HG02970 (cell line): ENCODE measurements at regions not wholly inside any gene's neighbourhood (a gene's known extent, or its start where the extent isn't known, plus 50 kb on each side); places are given as distances from the start of the nearest gene placed in this dataset.
"Not testable (repeated sequence)": the region's sequence is repeated elsewhere in the genome, so short reads cannot be mapped to it uniquely, and the experiment has no call there.

Source experiments
- ATAC-seq: cut with Tn5 transposase; IDR thresholded peaks from one replicate; pipeline ENCODE4 v1.9.1; 2021; ENCODE audit warnings: mild to moderate bottlenecking, moderate library complexity, moderate number of reproducible peaks; ENCODE audit not compliant: unreplicated experiment, low FRiP score

- ATAC-seq = no peak
Measured at GRCh38 chr4:104881136-104881886, 265.4 kb upstream of the TET2 start.

- ATAC-seq = no peak
Measured at GRCh38 chr4:104890598-104891275, 255.9 kb upstream of the TET2 start.

GRCh38 chr4:104896660-104897645 lies 249.7 kb upstream of the TET2 start:
- ATAC-seq = no peak

DNA sequence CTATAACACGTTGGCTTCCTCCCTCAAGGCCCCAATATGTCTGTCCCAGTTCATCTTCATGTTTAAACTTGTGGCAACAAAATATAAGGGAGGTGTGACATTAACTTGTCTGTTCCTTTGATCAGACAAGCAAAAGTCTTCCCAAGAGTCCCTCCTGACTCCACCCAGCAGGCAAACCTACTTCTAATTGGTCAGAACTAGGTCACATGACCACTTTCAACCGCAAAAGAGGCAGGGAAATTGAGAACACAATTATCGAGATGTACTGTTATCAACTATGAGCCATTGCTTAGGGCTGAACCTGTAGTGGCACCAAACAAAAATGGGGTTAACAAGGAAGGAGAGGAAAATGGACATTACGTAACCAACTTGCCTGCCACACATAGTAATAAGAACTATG lies 246.8 kb upstream of the TET2 start:
- no peak for ATAC-seq

DNA sequence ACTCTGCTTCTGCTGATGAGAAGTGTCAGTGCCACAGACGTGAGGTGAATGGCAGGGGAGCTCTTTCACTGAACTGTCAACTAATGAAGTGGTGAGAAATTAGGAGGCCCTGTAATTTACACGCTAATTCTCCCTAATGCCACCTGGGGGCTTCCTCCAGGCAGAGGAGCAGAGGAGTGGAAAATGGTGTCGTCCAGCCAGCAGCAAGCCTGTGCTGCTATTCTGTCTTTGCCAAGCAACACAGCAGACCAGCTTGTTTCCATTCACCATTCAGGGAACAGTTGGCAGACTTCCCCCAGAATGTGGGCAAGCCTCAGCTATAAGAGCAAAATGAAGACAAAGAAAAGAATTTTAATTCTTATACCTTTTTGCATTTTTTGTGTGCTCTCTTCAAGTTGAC lies 245.2 kb upstream of the TET2 start:
- no peak for ATAC-seq

DNA sequence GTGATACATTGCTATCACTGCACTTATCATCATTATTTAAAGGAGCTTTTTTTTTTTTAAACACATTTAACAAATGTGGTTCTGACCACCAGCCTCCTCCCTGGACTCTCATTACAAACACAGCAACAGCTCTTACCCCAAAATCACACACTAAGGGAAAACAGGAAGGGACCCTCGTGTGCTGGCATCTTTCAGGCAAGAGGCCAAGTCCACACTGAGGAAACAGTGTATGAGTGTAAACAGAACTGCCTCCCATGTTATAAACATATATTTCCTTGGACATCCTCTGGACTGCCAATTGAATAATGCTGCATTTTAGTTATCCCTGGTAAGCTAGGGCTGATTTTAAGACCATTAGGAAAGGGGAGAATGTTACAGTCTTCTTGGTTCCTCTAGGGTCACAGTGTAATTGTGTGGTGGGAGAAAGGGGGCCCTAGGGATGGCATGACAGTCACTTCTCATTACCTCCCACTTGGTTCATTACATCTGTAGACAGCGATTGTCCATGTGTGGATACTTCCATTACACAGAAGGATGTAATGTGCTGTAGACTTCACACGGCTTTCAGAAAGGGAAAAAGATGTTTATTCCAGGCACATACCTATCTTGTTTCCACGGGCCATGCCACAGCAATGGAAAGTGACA lies 244.6 kb upstream of the TET2 start:
- ATAC-seq = no peak

DNA sequence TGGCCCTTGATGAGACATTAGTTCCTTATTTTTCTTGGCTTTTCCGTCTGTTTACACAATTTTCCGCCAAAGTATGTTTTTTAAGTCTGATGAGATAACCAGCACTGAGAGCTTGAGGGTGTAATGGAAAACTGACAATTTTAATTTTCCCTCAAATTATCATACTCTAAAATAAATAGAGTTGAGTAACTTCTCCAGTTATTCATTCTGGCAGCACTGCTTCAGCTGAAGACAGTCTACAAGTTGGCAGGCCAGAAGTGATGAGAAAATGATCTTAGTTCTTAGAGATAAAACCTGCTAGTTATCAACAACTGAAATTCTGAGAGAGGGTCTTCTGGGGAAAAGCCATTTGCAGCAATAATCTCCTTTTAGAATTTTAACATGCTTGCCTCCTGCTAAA lies 241.6 kb upstream of the TET2 start:
- ATAC-seq = no peak

- ATAC-seq = no peak
Measured at GRCh38 chr4:104905546-104905945, 241.1 kb upstream of the TET2 start.

- no peak for ATAC-seq
Measured at GRCh38 chr4:104906276-104906675, 240.4 kb upstream of the TET2 start.

GRCh38 chr4:104907074-104907649 lies 239.5 kb upstream of the TET2 start:
- no peak for ATAC-seq

DNA sequence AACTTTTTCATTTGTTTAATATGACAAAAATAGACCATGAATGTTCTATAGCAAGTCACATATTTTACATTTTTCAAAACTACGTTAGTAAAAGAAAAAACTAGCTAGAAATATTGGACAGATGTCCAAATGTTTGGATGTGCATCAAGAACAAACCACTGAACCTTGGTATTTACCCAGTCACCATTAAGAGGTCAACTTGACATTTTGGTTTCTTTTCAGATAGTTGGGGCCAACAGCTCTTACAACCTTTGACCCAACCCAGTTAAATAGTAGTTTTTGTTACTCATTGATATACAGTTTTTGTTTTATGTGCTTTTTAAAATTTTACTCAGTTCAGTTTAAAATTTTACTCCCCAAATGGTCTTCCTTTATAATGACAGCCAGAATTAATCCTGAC lies 238.7 kb upstream of the TET2 start:
- no peak for ATAC-seq

DNA sequence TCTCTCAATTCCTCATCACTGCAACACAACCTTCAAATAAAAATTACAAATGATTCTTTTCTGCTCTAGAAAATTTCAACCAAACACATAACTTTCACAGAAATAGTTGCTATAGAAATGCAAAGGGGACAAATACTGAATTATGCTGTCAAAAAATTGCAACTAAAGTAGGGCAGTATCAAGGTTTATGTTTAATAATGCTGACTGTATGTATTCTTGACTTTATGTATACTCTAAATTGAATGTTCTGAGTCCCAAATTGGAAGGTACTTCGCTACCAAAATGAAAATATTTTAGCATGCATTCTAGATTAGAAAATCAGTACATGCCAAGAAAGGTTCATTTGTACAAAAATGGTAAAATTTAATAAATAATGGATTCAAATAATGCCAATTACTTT lies 237.3 kb upstream of the TET2 start:
- ATAC-seq = no peak

DNA sequence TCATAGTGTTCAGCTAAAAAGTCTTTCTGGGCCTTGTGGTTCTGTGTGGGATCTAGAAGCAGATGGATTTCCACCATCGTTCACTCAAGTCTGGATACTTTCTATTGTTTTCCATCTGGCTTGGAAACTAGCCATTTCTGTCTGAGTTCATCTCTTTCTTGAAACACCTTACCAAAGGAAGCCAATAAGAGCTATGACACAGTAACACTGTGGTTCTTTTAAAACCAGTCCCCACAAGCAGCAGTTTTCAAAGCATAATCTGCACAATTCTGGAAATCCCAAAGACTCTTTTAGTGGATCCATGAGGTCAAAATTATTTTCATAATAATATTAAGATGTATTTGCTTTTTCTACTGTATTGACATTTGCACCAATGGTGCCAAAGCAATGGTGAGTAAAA lies 234.2 kb upstream of the TET2 start:
- no peak for ATAC-seq

DNA sequence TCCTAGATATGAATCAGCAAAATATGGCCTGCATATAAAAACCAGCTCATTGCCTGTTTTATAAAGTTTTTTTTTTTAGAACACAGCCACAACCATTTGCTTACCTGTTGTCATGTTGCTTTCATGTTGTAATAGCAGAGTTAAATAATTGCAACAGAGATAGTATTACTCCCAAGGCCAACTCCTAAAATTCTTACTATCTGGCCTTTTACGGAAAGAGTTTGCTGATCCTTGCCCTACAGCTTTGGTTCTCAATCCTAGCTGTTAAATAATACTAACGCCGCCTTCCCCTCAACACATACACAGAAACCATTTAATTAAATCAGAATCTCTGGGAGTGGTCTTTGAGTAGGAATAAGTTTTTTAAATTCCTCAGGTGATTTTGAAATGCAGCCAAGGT lies 231.3 kb upstream of the TET2 start:
- ATAC-seq = no peak

DNA sequence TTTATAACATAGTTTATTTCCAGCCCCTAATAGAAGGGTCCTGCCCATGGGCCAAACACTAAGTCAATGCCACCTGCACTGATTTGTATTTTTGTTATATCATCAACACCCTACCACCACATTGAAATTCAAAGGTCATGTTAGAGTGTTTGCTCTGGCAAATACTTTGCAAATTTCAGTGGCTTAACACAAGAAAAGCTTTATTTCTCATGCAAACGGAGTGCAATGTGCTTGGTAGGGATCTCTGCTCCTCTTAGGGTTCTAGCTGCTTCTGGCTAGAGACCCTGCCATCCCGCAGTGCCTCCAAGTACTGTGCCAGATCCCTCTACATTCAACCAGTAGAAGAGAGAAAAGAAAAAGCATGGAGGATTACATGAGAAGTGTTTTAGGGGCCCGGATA lies 230.8 kb upstream of the TET2 start:
- ATAC-seq = no peak

GRCh38 chr4:104919406-104919805 lies 227.3 kb upstream of the TET2 start:
- no peak for ATAC-seq

GRCh38 chr4:104930298-104930697 lies 216.4 kb upstream of the TET2 start:
- ATAC-seq = no peak

- not testable (repeated sequence) for ATAC-seq
Measured at GRCh38 chr4:104930745-104931736, 215.6 kb upstream of the TET2 start.

GRCh38 chr4:104938624-104939023 lies 208.1 kb upstream of the TET2 start:
- ATAC-seq = no peak
